HepG2 (cell line): ENCODE measurements at regions not wholly inside any gene's neighbourhood (a gene's known extent, or its start where the extent isn't known, plus 50 kb on each side); places are given as distances from the start of the nearest gene placed in this dataset.

Experiments used
- ATAC-seq: fragments of 200-7000 bp; cut with Tn5 transposase; 3 replicates; pipeline ENCODE4 v1.9.1; 2020; ENCODE audit warnings: mild to moderate bottlenecking, moderate library complexity
- BruUV-seq: library from RNA; stranded (reverse); fragments of 400-500 nt; replicated peaks from 2 replicates; lab custom pipeline; 2021; lab: Mats Ljungman, UMichigan
- CTCF ChIA-PET: fragments of 300-600 bp; formaldehyde crosslinking; extraction: SDS; loops from one replicate; lab custom pipeline; 2021; ENCODE audit warnings: low total read pairs, inconsistent platforms, low intra/inter-chr PET ratio; lab: Yijun Ruan, JAX
- POLR2A ChIA-PET: fragments of 350-600 bp; sonication (Branson Sonifier 250); formaldehyde crosslinking; loops from one replicate; lab custom pipeline; 2020; ENCODE audit warnings: antibody characterized with exemption, inconsistent platforms; lab: Yijun Ruan, JAX
- DNase-seq: peaks from one replicate; pipeline ENCODE4 v3.0.0-alpha.2; 2015; ENCODE audit warnings: low spot score
- FAIRE-seq: peaks from 3 replicates; lab custom pipeline; 2011; peaks lifted over from hg19 to GRCh38; lab: Jason Lieb, UNC
- H2AFZ ChIP-seq: one replicate; pipeline ENCODE4 v1.6.1; 2011; ENCODE audit warnings: low read length, inconsistent platforms
- H3K27ac ChIP-seq: fragments of 300-600 bp; 3 replicates; pipeline ENCODE4 v1.8.0; 2011; ENCODE audit warnings: mixed run types, mild to moderate bottlenecking, mixed read lengths, low read length, inconsistent platforms; ENCODE audit not compliant: insufficient read depth; ENCODE audit errors: extremely low read length
- H3K27me3 ChIP-seq, 2 experiments: fragments of 200-600 bp in 1 of 2; 2 replicates in 1 of 2; 3 replicates in 1 of 2; pipeline versions ENCODE4 v1.6.0 to v1.8.0; 2011; ENCODE audit warnings: low read length in 2 of 2, mild to moderate bottlenecking in 2 of 2, moderate library complexity in 2 of 2, inconsistent platforms in 1 of 2; ENCODE audit not compliant: insufficient read depth in 2 of 2, control insufficient read depth in 1 of 2
- H3K36me3 ChIP-seq, 2 experiments: fragments of 200-600 bp in 1 of 2; replicated peaks in 1 of 2; 2 replicates in 1 of 2; 3 replicates in 1 of 2; pipeline versions ENCODE4 v1.5.1 to v1.8.0; 2011; ENCODE audit warnings: low read length in 2 of 2, inconsistent platforms in 1 of 2; ENCODE audit not compliant: insufficient read depth in 2 of 2, control insufficient read depth in 1 of 2
- H3K4me1 ChIP-seq: 2 replicates; pipeline ENCODE4 v1.5.1; 2012; ENCODE audit warnings: low read length, inconsistent platforms; ENCODE audit not compliant: insufficient read depth
- H3K4me2 ChIP-seq: 2 replicates; pipeline ENCODE4 v1.6.0; 2011; ENCODE audit warnings: low read depth, low read length, inconsistent platforms
- H3K4me3 ChIP-seq, 3 experiments: fragments of 200-600 bp in 1 of 3; sonication (generic), shearing (Covaris generic) in 1 of 3; replicated peaks in 1 of 3; 2 replicates each; pipeline ENCODE4 v1.5.1; 2011 to 2016; ENCODE audit warnings: low read length in 3 of 3, inconsistent platforms in 2 of 3, low read depth in 2 of 3, mild to moderate bottlenecking in 2 of 3, control low read depth in 1 of 3, mixed read lengths in 1 of 3; ENCODE audit not compliant: insufficient read depth in 1 of 3
- H3K79me2 ChIP-seq: one replicate; pipeline ENCODE4 v1.6.1; 2011; ENCODE audit warnings: low read length, inconsistent platforms; ENCODE audit not compliant: insufficient read depth
- H3K9ac ChIP-seq: 2 replicates; pipeline ENCODE4 v1.6.0; 2011; ENCODE audit warnings: mild to moderate bottlenecking, low read depth, low read length, inconsistent platforms; ENCODE audit not compliant: insufficient read depth
- H3K9me3 ChIP-seq: 2 replicates; pipeline ENCODE4 v1.5.1; 2012; ENCODE audit warnings: mild to moderate bottlenecking, low read length
- H4K20me1 ChIP-seq: 2 replicates; pipeline ENCODE4 v1.6.0; 2011; ENCODE audit warnings: inconsistent platforms, mild to moderate bottlenecking, low read length, moderate library complexity; ENCODE audit not compliant: insufficient read depth
- HNRNPUL1 ChIP-seq: fragments of 200-400 bp; formaldehyde crosslinking; IDR thresholded peaks from 2 replicates; pipeline ENCODE4 v1.6.1; 2017; ENCODE audit warnings: low read depth, mild to moderate bottlenecking, low read length, moderate library complexity
- KAT7 ChIP-seq: IDR thresholded peaks from 2 replicates; pipeline ENCODE4 v1.6.1; 2018; ENCODE audit warnings: borderline replicate concordance, missing compliant biosample characterization
- KAT8 ChIP-seq: IDR thresholded peaks from 2 replicates; pipeline ENCODE4 v1.6.1; 2016; ENCODE audit warnings: missing genetic modification reagents, missing compliant biosample characterization
- MAZ ChIP-seq, 2 experiments: sonication (generic) in 1 of 2; formaldehyde crosslinking in 1 of 2; IDR thresholded peaks; 2 replicates each; pipeline versions ENCODE4 v1.5.0 to v1.6.1; 2012 to 2020; ENCODE audit warnings: low read depth in 2 of 2, mild to moderate bottlenecking in 2 of 2, borderline replicate concordance in 1 of 2, improper control_type of control experiment in 1 of 2, low read length in 1 of 2, missing genetic modification reagents in 1 of 2, moderate library complexity in 1 of 2
- TBX2 ChIP-seq: sonication (generic); formaldehyde crosslinking; IDR thresholded peaks from 2 replicates; pipeline ENCODE4 v1.5.0; 2020; ENCODE audit warnings: missing genetic modification reagents, mild to moderate bottlenecking, borderline replicate concordance
- ZMYM2 ChIP-seq: sonication (generic); formaldehyde crosslinking; IDR thresholded peaks from 2 replicates; pipeline ENCODE4 v1.8.0; 2022; ENCODE audit warnings: mild to moderate bottlenecking, missing genetic modification reagents
- ZNF337 ChIP-seq: sonication (generic); formaldehyde crosslinking; IDR thresholded peaks from 2 replicates; pipeline ENCODE4 v1.5.1; 2020; ENCODE audit warnings: missing genetic modification reagents, low read depth, mild to moderate bottlenecking, borderline replicate concordance
- ZNF501 ChIP-seq: sonication (generic); formaldehyde crosslinking; IDR thresholded peaks from 2 replicates; pipeline ENCODE4 v1.5.1; 2020; ENCODE audit warnings: mild to moderate bottlenecking, moderate library complexity, missing genetic modification reagents
- ZNF530 ChIP-seq: sonication (generic); formaldehyde crosslinking; IDR thresholded peaks from 2 replicates; pipeline ENCODE4 v1.5.0; 2020; ENCODE audit warnings: low read depth, mild to moderate bottlenecking, missing genetic modification reagents
- ZNF569 ChIP-seq: sonication (generic); formaldehyde crosslinking; IDR thresholded peaks from 2 replicates; pipeline ENCODE4 v1.5.0; 2020; ENCODE audit warnings: mild to moderate bottlenecking, missing genetic modification reagents, moderate library complexity, borderline replicate concordance
- WGBS: methylation state at CpG from one replicate; pipeline ENCODE4 v1.1.6; 2017; ENCODE audit warnings: low lambda C conversion rate; 5-methylcytosine and 5-hydroxymethylcytosine counted together
- in situ Hi-C: cut with HindIII; loops from 2 replicates; pipeline ENCODE4 v1.10.0; 2017; ENCODE audit warnings: low pct_unique_long_range_greater_than_20kb; ENCODE audit not compliant: extremely low pct_ligation_motif_present
- intact Hi-C: fragments of 100-400 bp; cut with micrococcal nuclease; formaldehyde crosslinking; loops from one replicate; pipeline ENCODE4 v1.10.0; 2022; ENCODE audit not compliant: unreplicated experiment
- TF ChIP-seq, protein P1 (sequence below): sonication (generic); formaldehyde crosslinking; IDR thresholded peaks from 2 replicates; pipeline ENCODE4 v1.8.1; 2023; ENCODE audit warnings: missing genetic modification reagents, inconsistent platforms, borderline replicate concordance
- TF ChIP-seq, protein P2 (sequence below): sonication (generic); formaldehyde crosslinking; IDR thresholded peaks from 2 replicates; pipeline ENCODE4 v1.5.1; 2020; ENCODE audit warnings: missing genetic modification reagents, mild to moderate bottlenecking, borderline replicate concordance
- TF ChIP-seq, protein P3 (sequence below): sonication (generic); formaldehyde crosslinking; IDR thresholded peaks from 2 replicates; pipeline ENCODE4 v1.9.0; 2022; ENCODE audit warnings: low read depth, missing genetic modification reagents
- TF ChIP-seq, protein P4 (sequence below): sonication (generic); formaldehyde crosslinking; IDR thresholded peaks from 2 replicates; pipeline ENCODE4 v1.5.1; 2020; ENCODE audit warnings: mild to moderate bottlenecking, moderate library complexity, missing genetic modification reagents

DNA sequence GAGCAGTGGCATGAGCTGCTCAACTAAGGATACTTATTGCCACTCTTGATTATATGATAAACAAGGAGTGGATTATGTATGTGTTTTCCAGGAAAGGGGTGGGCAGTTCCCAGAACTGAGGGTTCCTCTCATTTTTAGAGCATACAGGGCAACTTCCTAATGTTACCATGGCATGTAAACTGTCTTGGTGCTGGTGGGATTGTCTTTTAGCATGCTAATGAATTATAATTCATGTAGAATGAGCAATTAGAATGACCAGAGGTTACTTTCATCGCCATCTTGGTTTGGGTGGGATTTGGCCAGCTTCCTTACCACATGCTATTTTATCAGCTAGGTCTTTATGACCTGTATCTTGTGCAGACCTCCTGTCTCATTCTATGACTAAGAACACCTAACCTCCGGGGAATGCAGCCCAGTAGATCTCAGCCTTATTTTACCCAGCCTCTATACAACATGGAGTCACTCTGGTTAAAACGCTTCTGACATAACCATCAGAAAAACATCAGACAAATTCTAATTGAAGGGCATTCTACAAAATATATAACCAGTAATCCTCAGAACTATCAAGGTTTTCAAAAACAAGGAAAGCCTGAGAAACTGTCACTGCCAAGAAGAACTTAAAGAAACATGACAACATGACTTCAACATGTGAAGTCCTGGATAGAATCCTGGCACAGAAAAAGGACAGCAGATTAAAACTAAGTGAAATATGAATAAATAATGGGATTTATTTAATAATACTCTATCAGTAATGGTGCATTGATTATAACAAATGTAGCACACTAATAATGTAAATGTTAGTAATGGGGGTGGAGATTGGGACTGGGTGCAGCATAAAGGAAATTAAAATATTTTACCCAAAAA lies 365.0 kb downstream of the SEMA3D start (continued):
- TF ChIP-seq, protein P1, sequence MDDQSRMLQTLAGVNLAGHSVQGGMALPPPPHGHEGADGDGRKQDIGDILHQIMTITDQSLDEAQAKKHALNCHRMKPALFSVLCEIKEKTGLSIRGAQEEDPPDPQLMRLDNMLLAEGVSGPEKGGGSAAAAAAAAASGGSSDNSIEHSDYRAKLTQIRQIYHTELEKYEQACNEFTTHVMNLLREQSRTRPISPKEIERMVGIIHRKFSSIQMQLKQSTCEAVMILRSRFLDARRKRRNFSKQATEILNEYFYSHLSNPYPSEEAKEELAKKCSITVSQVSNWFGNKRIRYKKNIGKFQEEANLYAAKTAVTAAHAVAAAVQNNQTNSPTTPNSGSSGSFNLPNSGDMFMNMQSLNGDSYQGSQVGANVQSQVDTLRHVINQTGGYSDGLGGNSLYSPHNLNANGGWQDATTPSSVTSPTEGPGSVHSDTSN (CRISPR knock-in tag) = no peak

DNA sequence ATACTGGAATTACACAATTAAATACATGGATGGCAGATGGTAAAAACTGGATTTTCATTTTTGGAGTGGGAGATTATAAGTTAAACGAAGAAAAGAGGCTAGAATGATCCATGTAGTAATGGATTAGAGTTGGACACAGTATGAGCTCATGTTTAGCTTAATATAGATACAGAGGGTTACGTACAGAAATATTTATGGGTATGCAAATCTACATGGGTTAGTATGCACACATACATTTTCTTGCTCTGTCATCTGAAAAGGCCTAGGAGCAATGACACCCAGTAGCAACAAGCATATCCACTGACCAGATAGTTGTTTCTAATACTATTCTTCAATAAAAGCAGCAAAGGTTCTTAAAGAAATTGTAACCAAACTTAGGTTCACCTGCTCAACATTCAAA lies 366.4 kb downstream of the SEMA3D start:
- no peaks in the 10 kb centered on the region for H3K4me1 ChIP-seq
- no peaks in the 10 kb centered on the region for H3K27me3 ChIP-seq
- no peak for DNase-seq
- H3K9me3 ChIP-seq = no peaks in the 10 kb centered on the region
- no peak overlapping the region for H2AFZ ChIP-seq
- H3K9ac ChIP-seq = no peak overlapping the region
- intact Hi-C loops = no loop called here
- 10% methylated on average over 2 of the region's 2 CpGs for WGBS
- no peak overlapping the region for H3K4me2 ChIP-seq
- H3K4me3 ChIP-seq = no peak overlapping the region
- no peak overlapping the region for H3K27ac ChIP-seq
- ATAC-seq = no peak
- no peak for FAIRE-seq
- ChIA-PET CTCF (no interaction called here), POLR2A (no interaction called here)
- H4K20me1 ChIP-seq = no peaks in the 10 kb centered on the region
- no peaks in the 10 kb centered on the region for H3K36me3 ChIP-seq
- in situ Hi-C loops = no loop called here
- no TSS peak for BruUV-seq
- no peaks in the 10 kb centered on the region for H3K79me2 ChIP-seq
- no peak for TF ChIP-seq MAZ (IDR thresholded peaks at IDR 0.05; ENCODE audit: borderline replicate concordance, low read depth, low read length)
- TF ChIP-seq MAZ (CRISPR knock-in tag; IDR thresholded peaks at IDR 0.05; ENCODE audit: low read depth) = no peak
- no peak for TF ChIP-seq TBX2 (CRISPR knock-in tag)
- no peak for TF ChIP-seq ZNF530 (CRISPR knock-in tag)
- no peak for TF ChIP-seq HNRNPUL1
- no peak for TF ChIP-seq ZNF337 (CRISPR knock-in tag)
- no peak for TF ChIP-seq ZMYM2
- TF ChIP-seq, protein P2, sequence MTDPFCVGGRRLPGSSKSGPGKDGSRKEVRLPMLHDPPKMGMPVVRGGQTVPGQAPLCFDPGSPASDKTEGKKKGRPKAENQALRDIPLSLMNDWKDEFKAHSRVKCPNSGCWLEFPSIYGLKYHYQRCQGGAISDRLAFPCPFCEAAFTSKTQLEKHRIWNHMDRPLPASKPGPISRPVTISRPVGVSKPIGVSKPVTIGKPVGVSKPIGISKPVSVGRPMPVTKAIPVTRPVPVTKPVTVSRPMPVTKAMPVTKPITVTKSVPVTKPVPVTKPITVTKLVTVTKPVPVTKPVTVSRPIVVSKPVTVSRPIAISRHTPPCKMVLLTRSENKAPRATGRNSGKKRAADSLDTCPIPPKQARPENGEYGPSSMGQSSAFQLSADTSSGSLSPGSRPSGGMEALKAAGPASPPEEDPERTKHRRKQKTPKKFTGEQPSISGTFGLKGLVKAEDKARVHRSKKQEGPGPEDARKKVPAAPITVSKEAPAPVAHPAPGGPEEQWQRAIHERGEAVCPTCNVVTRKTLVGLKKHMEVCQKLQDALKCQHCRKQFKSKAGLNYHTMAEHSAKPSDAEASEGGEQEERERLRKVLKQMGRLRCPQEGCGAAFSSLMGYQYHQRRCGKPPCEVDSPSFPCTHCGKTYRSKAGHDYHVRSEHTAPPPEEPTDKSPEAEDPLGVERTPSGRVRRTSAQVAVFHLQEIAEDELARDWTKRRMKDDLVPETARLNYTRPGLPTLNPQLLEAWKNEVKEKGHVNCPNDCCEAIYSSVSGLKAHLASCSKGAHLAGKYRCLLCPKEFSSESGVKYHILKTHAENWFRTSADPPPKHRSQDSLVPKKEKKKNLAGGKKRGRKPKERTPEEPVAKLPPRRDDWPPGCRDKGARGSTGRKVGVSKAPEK (CRISPR knock-in tag) = no peak
- TF ChIP-seq, protein P3, sequence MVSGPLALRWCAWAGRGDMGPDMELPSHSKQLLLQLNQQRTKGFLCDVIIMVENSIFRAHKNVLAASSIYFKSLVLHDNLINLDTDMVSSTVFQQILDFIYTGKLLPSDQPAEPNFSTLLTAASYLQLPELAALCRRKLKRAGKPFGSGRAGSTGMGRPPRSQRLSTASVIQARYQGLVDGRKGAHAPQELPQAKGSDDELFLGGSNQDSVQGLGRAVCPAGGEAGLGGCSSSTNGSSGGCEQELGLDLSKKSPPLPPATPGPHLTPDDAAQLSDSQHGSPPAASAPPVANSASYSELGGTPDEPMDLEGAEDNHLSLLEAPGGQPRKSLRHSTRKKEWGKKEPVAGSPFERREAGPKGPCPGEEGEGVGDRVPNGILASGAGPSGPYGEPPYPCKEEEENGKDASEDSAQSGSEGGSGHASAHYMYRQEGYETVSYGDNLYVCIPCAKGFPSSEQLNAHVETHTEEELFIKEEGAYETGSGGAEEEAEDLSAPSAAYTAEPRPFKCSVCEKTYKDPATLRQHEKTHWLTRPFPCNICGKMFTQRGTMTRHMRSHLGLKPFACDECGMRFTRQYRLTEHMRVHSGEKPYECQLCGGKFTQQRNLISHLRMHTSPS (CRISPR knock-in tag) = no peak
- no peak for TF ChIP-seq KAT8 (CRISPR knock-in tag)
- no peak for TF ChIP-seq KAT7 (CRISPR knock-in tag)
- TF ChIP-seq ZNF501 = no peak
- TF ChIP-seq, protein P4, sequence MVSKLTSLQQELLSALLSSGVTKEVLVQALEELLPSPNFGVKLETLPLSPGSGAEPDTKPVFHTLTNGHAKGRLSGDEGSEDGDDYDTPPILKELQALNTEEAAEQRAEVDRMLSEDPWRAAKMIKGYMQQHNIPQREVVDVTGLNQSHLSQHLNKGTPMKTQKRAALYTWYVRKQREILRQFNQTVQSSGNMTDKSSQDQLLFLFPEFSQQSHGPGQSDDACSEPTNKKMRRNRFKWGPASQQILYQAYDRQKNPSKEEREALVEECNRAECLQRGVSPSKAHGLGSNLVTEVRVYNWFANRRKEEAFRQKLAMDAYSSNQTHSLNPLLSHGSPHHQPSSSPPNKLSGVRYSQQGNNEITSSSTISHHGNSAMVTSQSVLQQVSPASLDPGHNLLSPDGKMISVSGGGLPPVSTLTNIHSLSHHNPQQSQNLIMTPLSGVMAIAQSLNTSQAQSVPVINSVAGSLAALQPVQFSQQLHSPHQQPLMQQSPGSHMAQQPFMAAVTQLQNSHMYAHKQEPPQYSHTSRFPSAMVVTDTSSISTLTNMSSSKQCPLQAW = no peak
- no peak for TF ChIP-seq ZNF569 (CRISPR knock-in tag)
